B cell (primary cell): ENCODE measurements at regions not wholly inside any gene's neighbourhood (a gene's known extent, or its start where the extent isn't known, plus 50 kb on each side); places are given as distances from the start of the nearest gene placed in this dataset.

Experiments
- ATAC-seq: fragments of 200-7000 bp; cut with Tn5 transposase; one replicate; pipeline ENCODE4 v1.10.0; 2021; ENCODE audit warnings: low read depth, mild to moderate bottlenecking, moderate number of reproducible peaks, moderate library complexity
- CTCF ChIA-PET: fragments of 350-600 bp; sonication (Branson Sonifier 250); formaldehyde crosslinking; loops from one replicate; lab custom pipeline; 2021; ENCODE audit warnings: antibody characterized with exemption, inconsistent platforms; lab: Charles Lee
- POLR2A ChIA-PET: fragments of 350-600 bp; sonication (Branson Sonifier 250); formaldehyde crosslinking; loops from one replicate; lab custom pipeline; 2021; ENCODE audit warnings: antibody characterized with exemption; lab: Charles Lee
- DNase-seq: peaks from one replicate; pipeline ENCODE4 v3.0.0; 2013
- H2AFZ ChIP-seq: 2 replicates; pipeline ENCODE4 v1.6.1; 2012; ENCODE audit warnings: mild to moderate bottlenecking, low read depth, low read length; ENCODE audit not compliant: insufficient read depth, poor library complexity, severe bottlenecking
- H3K27ac ChIP-seq, 2 donors: 1 replicate in 1 of 2; 2 replicates in 1 of 2; pipeline ENCODE4 v1.5.1; 2012 to 2013; ENCODE audit warnings: low read length in 2 of 2, mild to moderate bottlenecking in 2 of 2, moderate library complexity in 1 of 2
- H3K27me3 ChIP-seq, 4 experiments: fragments of 200-600 bp in 1 of 4; sonication (generic) in 1 of 4; replicated peaks in 1 of 4; 1 replicate in 2 of 4; 2 replicates in 2 of 4; pipeline versions ENCODE4 v1.6.1 to v1.7.0; 2013 to 2016; ENCODE audit warnings: low read length in 3 of 4, mild to moderate bottlenecking in 2 of 4, mixed read lengths in 1 of 4, moderate library complexity in 1 of 4; ENCODE audit not compliant: insufficient read depth in 4 of 4, control insufficient read depth in 3 of 4; ENCODE audit errors: control extremely low read depth in 1 of 4
- H3K36me3 ChIP-seq, 2 experiments: replicated peaks in 1 of 2; 1 replicate in 1 of 2; 2 replicates in 1 of 2; pipeline versions ENCODE4 v1.6.1 to v1.7.1; 2013; ENCODE audit warnings: low read length in 1 of 2; ENCODE audit not compliant: insufficient read depth in 2 of 2, control insufficient read depth in 1 of 2; ENCODE audit errors: control extremely low read depth in 1 of 2, extremely low read depth in 1 of 2
- H3K4me1 ChIP-seq, 2 donors: fragments of 200-600 bp in 1 of 2; sonication (generic) in 1 of 2; 1 replicate in 1 of 2; 2 replicates in 1 of 2; pipeline versions ENCODE4 v1.5.1 to v1.6.1; 2013 to 2017; ENCODE audit warnings: low read length in 2 of 2; ENCODE audit not compliant: control insufficient read depth in 2 of 2, insufficient read depth in 2 of 2
- H3K4me2 ChIP-seq: replicated peaks from 2 replicates; pipeline ENCODE3; 2012; ENCODE audit warnings: mild to moderate bottlenecking, low read depth, low read length; ENCODE audit not compliant: poor library complexity, severe bottlenecking
- H3K4me3 ChIP-seq, 5 experiments: fragments of 200-600 bp in 1 of 5; sonication (generic) in 1 of 5; 1 replicate in 3 of 5; 2 replicates in 2 of 5; pipeline versions ENCODE4 v1.5.1 to v1.7.0; 2011 to 2016; ENCODE audit warnings: low read length in 4 of 5, mild to moderate bottlenecking in 4 of 5, low read depth in 2 of 5, control low read depth in 1 of 5, moderate library complexity in 1 of 5; ENCODE audit not compliant: insufficient read depth in 1 of 5; ENCODE audit errors: control extremely low read depth in 1 of 5, extremely low read depth in 1 of 5
- H3K79me2 ChIP-seq: fragments of 200-600 bp; sonication (generic); one replicate; pipeline ENCODE4 v1.6.0; 2016; ENCODE audit warnings: low read length; ENCODE audit not compliant: control insufficient read depth, insufficient read depth
- H3K9ac ChIP-seq: fragments of 200-600 bp; sonication (generic); 2 replicates; pipeline ENCODE4 v1.6.1; 2017; ENCODE audit warnings: mild to moderate bottlenecking, low read length, moderate library complexity
- H3K9me3 ChIP-seq, 3 donors: one replicate each; pipeline versions ENCODE4 v1.6.1 to v1.7.1; 2013; ENCODE audit warnings: low read length in 2 of 3; ENCODE audit not compliant: control insufficient read depth in 2 of 3, insufficient read depth in 1 of 3; ENCODE audit errors: control extremely low read depth in 1 of 3
- H4K20me1 ChIP-seq: 2 replicates; pipeline ENCODE4 v1.6.0; 2012; ENCODE audit warnings: mild to moderate bottlenecking, low read length; ENCODE audit not compliant: insufficient read depth, control insufficient read depth, poor library complexity, severe bottlenecking
- H3K27ac Mint-ChIP-seq: one replicate; pipeline ENCODE4 v1.8.0; 2021; ENCODE audit warnings: mixed read lengths
- H3K27me3 Mint-ChIP-seq: one replicate; pipeline ENCODE4 v1.8.0; 2021; ENCODE audit warnings: mixed read lengths
- H3K4me1 Mint-ChIP-seq: one replicate; pipeline ENCODE4 v1.8.0; 2021; ENCODE audit warnings: mixed read lengths
- H3K4me3 Mint-ChIP-seq: one replicate; pipeline ENCODE4 v1.8.0; 2021; ENCODE audit warnings: mixed read lengths
- H3K9me3 Mint-ChIP-seq: one replicate; pipeline ENCODE4 v1.8.0; 2022; ENCODE audit warnings: mixed read lengths; ENCODE audit not compliant: insufficient read depth
- EZH2 ChIP-seq: IDR thresholded peaks from 2 replicates; pipeline ENCODE4 v1.6.1; 2012; ENCODE audit warnings: borderline replicate concordance, low read depth, mild to moderate bottlenecking, moderate library complexity, low read length; ENCODE audit not compliant: insufficient read depth, poor library complexity, severe bottlenecking
- WGBS: methylation state at CpG from one replicate; pipeline ENCODE4 v1.1.5; 2013; ENCODE audit warnings: missing lambda C conversion rate; ENCODE audit not compliant: insufficient coverage; 5-methylcytosine and 5-hydroxymethylcytosine counted together
- intact Hi-C: fragments of 100-400 bp; cut with micrococcal nuclease; formaldehyde crosslinking; loops from one replicate; pipeline ENCODE4 v1.10.0; 2022
- TF ChIP-seq, protein P1 (sequence below): fragments of 200-600 bp; IDR thresholded peaks from one replicate; pipeline ENCODE4 v1.8.0; 2022; ENCODE audit warnings: antibody characterized with exemption, mild to moderate bottlenecking

DNA sequence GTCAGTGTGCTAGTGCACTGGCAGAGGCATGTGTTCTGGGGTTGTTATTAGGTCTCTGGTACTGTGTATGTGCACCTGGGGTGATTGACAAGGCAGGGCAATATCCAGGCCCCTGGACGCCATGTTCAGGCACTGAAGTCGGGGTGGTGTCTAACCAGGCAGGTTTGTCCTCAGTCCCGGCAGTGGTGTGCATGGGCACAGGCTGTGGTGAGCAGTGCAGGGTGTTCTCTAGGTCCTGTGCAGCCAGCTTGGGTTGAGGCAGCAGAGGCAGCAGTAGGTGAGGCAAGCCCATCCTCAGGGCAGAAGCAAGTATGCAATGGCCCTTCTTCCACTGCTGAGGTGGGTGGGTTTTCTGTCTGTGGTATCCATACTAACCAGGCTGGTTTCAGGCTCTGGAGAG is 252.3 kb upstream of the LRRC7 start:
- H3K27me3 Mint-ChIP-seq, result no peaks in the 10 kb centered on the region
- ChIA-PET CTCF (no interaction called here), POLR2A (no interaction called here)
- ATAC-seq (no peak), DNase-seq (no peak)
- WGBS, result 88% methylated on average over 3 of the region's 3 CpGs
- no peak overlapping the region for H3K27ac Mint-ChIP-seq
- Histone ChIP-seq H3K27me3 (no peaks in the 10 kb centered on the region), H3K9ac (no peak overlapping the region), H2AFZ (no peak overlapping the region), H3K4me3 (no peak overlapping the region), H4K20me1 (no peaks in the 10 kb centered on the region), H3K36me3 (no peaks in the 10 kb centered on the region), H3K9me3 (peaks cover 0 to 29% (median 0%) of the 10 kb centered on the region in 3 donors), H3K4me2 (no peak overlapping the region), H3K4me1 (no peaks in the 10 kb centered on the region), H3K27ac (no peak overlapping the region), H3K79me2 (no peaks in the 10 kb centered on the region)
- no peak overlapping the region for H3K4me3 Mint-ChIP-seq
- no peaks in the 10 kb centered on the region for H3K4me1 Mint-ChIP-seq
- intact Hi-C loops, result no loop called here
- H3K9me3 Mint-ChIP-seq, result peaks cover 1% of the 10 kb centered on the region
- TF ChIP-seq EZH2, result no peak
- TF ChIP-seq, protein P1, sequence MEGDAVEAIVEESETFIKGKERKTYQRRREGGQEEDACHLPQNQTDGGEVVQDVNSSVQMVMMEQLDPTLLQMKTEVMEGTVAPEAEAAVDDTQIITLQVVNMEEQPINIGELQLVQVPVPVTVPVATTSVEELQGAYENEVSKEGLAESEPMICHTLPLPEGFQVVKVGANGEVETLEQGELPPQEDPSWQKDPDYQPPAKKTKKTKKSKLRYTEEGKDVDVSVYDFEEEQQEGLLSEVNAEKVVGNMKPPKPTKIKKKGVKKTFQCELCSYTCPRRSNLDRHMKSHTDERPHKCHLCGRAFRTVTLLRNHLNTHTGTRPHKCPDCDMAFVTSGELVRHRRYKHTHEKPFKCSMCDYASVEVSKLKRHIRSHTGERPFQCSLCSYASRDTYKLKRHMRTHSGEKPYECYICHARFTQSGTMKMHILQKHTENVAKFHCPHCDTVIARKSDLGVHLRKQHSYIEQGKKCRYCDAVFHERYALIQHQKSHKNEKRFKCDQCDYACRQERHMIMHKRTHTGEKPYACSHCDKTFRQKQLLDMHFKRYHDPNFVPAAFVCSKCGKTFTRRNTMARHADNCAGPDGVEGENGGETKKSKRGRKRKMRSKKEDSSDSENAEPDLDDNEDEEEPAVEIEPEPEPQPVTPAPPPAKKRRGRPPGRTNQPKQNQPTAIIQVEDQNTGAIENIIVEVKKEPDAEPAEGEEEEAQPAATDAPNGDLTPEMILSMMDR, result no peak

DNA sequence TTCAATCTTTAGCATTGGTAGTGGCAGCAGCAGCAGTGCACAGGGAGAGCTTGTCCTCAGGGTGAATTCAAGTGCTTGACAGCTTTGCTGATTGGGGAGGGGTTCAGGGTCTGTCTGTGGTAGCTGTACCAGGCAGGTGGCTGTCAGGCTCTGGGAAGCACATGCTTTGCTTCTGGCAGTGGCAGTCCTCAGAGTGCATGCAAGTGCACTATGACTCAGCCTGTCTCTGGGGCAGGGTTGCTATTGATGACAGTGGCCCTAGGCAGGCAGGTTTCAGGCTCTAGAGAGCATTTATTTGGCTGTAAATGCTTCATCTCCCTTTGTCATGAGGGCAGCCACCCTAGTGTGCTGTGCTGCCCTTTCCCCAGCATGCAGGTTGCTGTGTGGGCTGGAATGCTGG is 251.9 kb upstream of the LRRC7 start:
- Histone ChIP-seq H3K27ac (no peak overlapping the region), H3K4me3 (no peak overlapping the region), H3K9ac (no peak overlapping the region), H2AFZ (no peak overlapping the region), H3K79me2 (no peaks in the 10 kb centered on the region), H3K9me3 (peaks cover 0 to 29% (median 0%) of the 10 kb centered on the region in 3 donors), H4K20me1 (no peaks in the 10 kb centered on the region), H3K27me3 (no peaks in the 10 kb centered on the region), H3K4me2 (no peak overlapping the region), H3K36me3 (no peaks in the 10 kb centered on the region), H3K4me1 (no peaks in the 10 kb centered on the region)
- TF ChIP-seq, protein P1, result no peak
- no peak for TF ChIP-seq EZH2
- ChIA-PET CTCF (no interaction called here), POLR2A (no interaction called here)
- H3K4me3 Mint-ChIP-seq, result no peak overlapping the region
- no peak for ATAC-seq
- H3K27me3 Mint-ChIP-seq, result no peaks in the 10 kb centered on the region
- intact Hi-C loops, result no loop called here
- DNase-seq, result no peak
- no peak overlapping the region for H3K27ac Mint-ChIP-seq
- H3K9me3 Mint-ChIP-seq, result peaks cover 4% of the 10 kb centered on the region
- H3K4me1 Mint-ChIP-seq, result no peaks in the 10 kb centered on the region
